ENCODE measurements at regions not wholly inside any gene's neighbourhood (a gene's known extent, or its start where the extent isn't known, plus 50 kb on each side); places are given as distances from the start of the nearest gene placed in this dataset.
"Not testable (repeated sequence)": the region's sequence is repeated elsewhere in the genome, so short reads cannot be mapped to it uniquely, and the experiment has no call there.

- no peaks in the 10 kb centered on the region for H3K27me3 ChIP-seq (ENCODE audit: control insufficient read depth in 1 of 2, insufficient read depth in 2 of 2, low read length in 2 of 2)
- H3K27ac ChIP-seq (ENCODE audit: low read depth in 2 of 2, low read length in 1 of 2), result no peak overlapping the region
- H3K9me3 ChIP-seq (ENCODE audit: control insufficient read depth in 2 of 2, insufficient read depth in 1 of 2, low read depth in 1 of 2, low read length in 1 of 2), result no peaks in the 10 kb centered on the region
- no peaks in the 10 kb centered on the region for H3K4me1 ChIP-seq (ENCODE audit: control insufficient read depth in 2 of 2, insufficient read depth in 2 of 2, low read length in 1 of 2)
- no peaks in the 10 kb centered on the region for H3K36me3 ChIP-seq (ENCODE audit: control insufficient read depth in 2 of 2, insufficient read depth in 2 of 2, low read length in 1 of 2)
- no peak overlapping the region for H3K4me3 ChIP-seq (ENCODE audit: low read depth in 1 of 2, low read length in 2 of 2)
- 81% methylated on average over 1 of the region's 1 CpG for WGBS, 2 donors
These were observed 254.7 kb upstream of the PTBP2 start for GRCh38 chr1:96466842-96467241.

- not testable (repeated sequence) for H3K27me3 ChIP-seq (ENCODE audit: control insufficient read depth in 1 of 2, insufficient read depth in 2 of 2, low read length in 2 of 2); H3K4me3 ChIP-seq (ENCODE audit: low read depth in 1 of 2, low read length in 2 of 2); H3K4me1 ChIP-seq (ENCODE audit: control insufficient read depth in 2 of 2, insufficient read depth in 2 of 2, low read length in 1 of 2); H3K36me3 ChIP-seq (ENCODE audit: control insufficient read depth in 2 of 2, insufficient read depth in 2 of 2, low read length in 1 of 2); H3K27ac ChIP-seq (ENCODE audit: low read depth in 2 of 2, low read length in 1 of 2); H3K9me3 ChIP-seq (ENCODE audit: control insufficient read depth in 2 of 2, insufficient read depth in 1 of 2, low read depth in 1 of 2, low read length in 1 of 2)
- WGBS, 2 donors, result 93 to 95% methylated on average over 15 of the region's 24 CpGs
These were observed 251.9 kb upstream of the PTBP2 start for GRCh38 chr1:96469726-96470125.

GRCh38 chr1:96472471-96472870 is 249.1 kb upstream of the PTBP2 start:
- Histone ChIP-seq H3K4me1 (ENCODE audit: control insufficient read depth in 2 of 2, insufficient read depth in 2 of 2, low read length in 1 of 2) (no peaks in the 10 kb centered on the region), H3K4me3 (ENCODE audit: low read depth in 1 of 2, low read length in 2 of 2) (no peak overlapping the region), H3K9me3 (ENCODE audit: control insufficient read depth in 2 of 2, insufficient read depth in 1 of 2, low read depth in 1 of 2, low read length in 1 of 2) (no peaks in the 10 kb centered on the region), H3K27me3 (ENCODE audit: control insufficient read depth in 1 of 2, insufficient read depth in 2 of 2, low read length in 2 of 2) (no peaks in the 10 kb centered on the region), H3K36me3 (ENCODE audit: control insufficient read depth in 2 of 2, insufficient read depth in 2 of 2, low read length in 1 of 2) (no peaks in the 10 kb centered on the region), H3K27ac (ENCODE audit: low read depth in 2 of 2, low read length in 1 of 2) (no peak overlapping the region)

- H3K36me3 ChIP-seq (ENCODE audit: control insufficient read depth in 2 of 2, insufficient read depth in 2 of 2, low read length in 1 of 2), result no peaks in the 10 kb centered on the region
- 47 to 63% methylated on average over 9 of the region's 9 CpGs for WGBS, 2 donors
- H3K27ac ChIP-seq (ENCODE audit: low read depth in 2 of 2, low read length in 1 of 2), result no peak overlapping the region
- no peaks in the 10 kb centered on the region for H3K4me1 ChIP-seq (ENCODE audit: control insufficient read depth in 2 of 2, insufficient read depth in 2 of 2, low read length in 1 of 2)
- H3K4me3 ChIP-seq (ENCODE audit: low read depth in 1 of 2, low read length in 2 of 2), result no peak overlapping the region
- no peaks in the 10 kb centered on the region for H3K27me3 ChIP-seq (ENCODE audit: control insufficient read depth in 1 of 2, insufficient read depth in 2 of 2, low read length in 2 of 2)
- H3K9me3 ChIP-seq (ENCODE audit: control insufficient read depth in 2 of 2, insufficient read depth in 1 of 2, low read depth in 1 of 2, low read length in 1 of 2), result no peaks in the 10 kb centered on the region
These were observed 247.7 kb upstream of the PTBP2 start for GRCh38 chr1:96473791-96474434.

GRCh38 chr1:96474985-96475743 is 246.4 kb upstream of the PTBP2 start:
- Histone ChIP-seq H3K4me3 (ENCODE audit: low read depth in 1 of 2, low read length in 2 of 2) (no peak overlapping the region), H3K9me3 (ENCODE audit: control insufficient read depth in 2 of 2, insufficient read depth in 1 of 2, low read depth in 1 of 2, low read length in 1 of 2) (no peaks in the 10 kb centered on the region), H3K36me3 (ENCODE audit: control insufficient read depth in 2 of 2, insufficient read depth in 2 of 2, low read length in 1 of 2) (no peaks in the 10 kb centered on the region), H3K4me1 (ENCODE audit: control insufficient read depth in 2 of 2, insufficient read depth in 2 of 2, low read length in 1 of 2) (no peaks in the 10 kb centered on the region), H3K27me3 (ENCODE audit: control insufficient read depth in 1 of 2, insufficient read depth in 2 of 2, low read length in 2 of 2) (no peaks in the 10 kb centered on the region), H3K27ac (ENCODE audit: low read depth in 2 of 2, low read length in 1 of 2) (no peak overlapping the region)
- WGBS, 2 donors, result 75 to 85% methylated on average over 7 of the region's 7 CpGs

GRCh38 chr1:96475903-96476302 is 245.7 kb upstream of the PTBP2 start:
- H3K4me1 ChIP-seq (ENCODE audit: control insufficient read depth in 2 of 2, insufficient read depth in 2 of 2, low read length in 1 of 2), result no peaks in the 10 kb centered on the region
- H3K27me3 ChIP-seq (ENCODE audit: control insufficient read depth in 1 of 2, insufficient read depth in 2 of 2, low read length in 2 of 2), result no peaks in the 10 kb centered on the region
- no peak overlapping the region for H3K27ac ChIP-seq (ENCODE audit: low read depth in 2 of 2, low read length in 1 of 2)
- WGBS, 2 donors, result 59 to 82% methylated on average over 3 of the region's 3 CpGs
- H3K9me3 ChIP-seq (ENCODE audit: control insufficient read depth in 2 of 2, insufficient read depth in 1 of 2, low read depth in 1 of 2, low read length in 1 of 2), result no peaks in the 10 kb centered on the region
- H3K36me3 ChIP-seq (ENCODE audit: control insufficient read depth in 2 of 2, insufficient read depth in 2 of 2, low read length in 1 of 2), result no peaks in the 10 kb centered on the region
- H3K4me3 ChIP-seq (ENCODE audit: low read depth in 1 of 2, low read length in 2 of 2), result no peak overlapping the region

GRCh38 chr1:96478228-96478627 is 243.4 kb upstream of the PTBP2 start:
- H3K4me3 ChIP-seq (ENCODE audit: low read depth in 1 of 2, low read length in 2 of 2), result no peak overlapping the region
- H3K4me1 ChIP-seq (ENCODE audit: control insufficient read depth in 2 of 2, insufficient read depth in 2 of 2, low read length in 1 of 2), result no peaks in the 10 kb centered on the region
- 80 to 89% methylated on average over 4 of the region's 4 CpGs for WGBS, 2 donors
- no peak overlapping the region for H3K27ac ChIP-seq (ENCODE audit: low read depth in 2 of 2, low read length in 1 of 2)
- H3K36me3 ChIP-seq (ENCODE audit: control insufficient read depth in 2 of 2, insufficient read depth in 2 of 2, low read length in 1 of 2), result no peaks in the 10 kb centered on the region
- H3K27me3 ChIP-seq (ENCODE audit: control insufficient read depth in 1 of 2, insufficient read depth in 2 of 2, low read length in 2 of 2), result no peaks in the 10 kb centered on the region
- no peaks in the 10 kb centered on the region for H3K9me3 ChIP-seq (ENCODE audit: control insufficient read depth in 2 of 2, insufficient read depth in 1 of 2, low read depth in 1 of 2, low read length in 1 of 2)

- Histone ChIP-seq H3K27me3 (ENCODE audit: control insufficient read depth in 1 of 2, insufficient read depth in 2 of 2, low read length in 2 of 2) (no peaks in the 10 kb centered on the region), H3K9me3 (ENCODE audit: control insufficient read depth in 2 of 2, insufficient read depth in 1 of 2, low read depth in 1 of 2, low read length in 1 of 2) (no peaks in the 10 kb centered on the region), H3K36me3 (ENCODE audit: control insufficient read depth in 2 of 2, insufficient read depth in 2 of 2, low read length in 1 of 2) (no peaks in the 10 kb centered on the region), H3K4me1 (ENCODE audit: control insufficient read depth in 2 of 2, insufficient read depth in 2 of 2, low read length in 1 of 2) (no peaks in the 10 kb centered on the region), H3K27ac (ENCODE audit: low read depth in 2 of 2, low read length in 1 of 2) (no peak overlapping the region), H3K4me3 (ENCODE audit: low read depth in 1 of 2, low read length in 2 of 2) (no peak overlapping the region)
- WGBS, 2 donors, result 68 to 75% methylated on average over 2 of the region's 2 CpGs
These were observed 240.2 kb upstream of the PTBP2 start for GRCh38 chr1:96481409-96481808.

- H3K36me3 ChIP-seq (ENCODE audit: control insufficient read depth in 2 of 2, insufficient read depth in 2 of 2, low read length in 1 of 2), result no peaks in the 10 kb centered on the region
- H3K27me3 ChIP-seq (ENCODE audit: control insufficient read depth in 1 of 2, insufficient read depth in 2 of 2, low read length in 2 of 2), result no peaks in the 10 kb centered on the region
- H3K27ac ChIP-seq (ENCODE audit: low read depth in 2 of 2, low read length in 1 of 2), result no peak overlapping the region
- H3K4me3 ChIP-seq (ENCODE audit: low read depth in 1 of 2, low read length in 2 of 2), result no peak overlapping the region
- H3K9me3 ChIP-seq (ENCODE audit: control insufficient read depth in 2 of 2, insufficient read depth in 1 of 2, low read depth in 1 of 2, low read length in 1 of 2), result no peaks in the 10 kb centered on the region
- WGBS, 2 donors, result 50 to 62% methylated on average over 4 of the region's 4 CpGs
- no peaks in the 10 kb centered on the region for H3K4me1 ChIP-seq (ENCODE audit: control insufficient read depth in 2 of 2, insufficient read depth in 2 of 2, low read length in 1 of 2)
These were observed 239.0 kb upstream of the PTBP2 start for GRCh38 chr1:96482616-96483015.

- Histone ChIP-seq H3K9me3 (ENCODE audit: control insufficient read depth in 2 of 2, insufficient read depth in 1 of 2, low read depth in 1 of 2, low read length in 1 of 2) (no peaks in the 10 kb centered on the region), H3K27ac (ENCODE audit: low read depth in 2 of 2, low read length in 1 of 2) (no peak overlapping the region), H3K36me3 (ENCODE audit: control insufficient read depth in 2 of 2, insufficient read depth in 2 of 2, low read length in 1 of 2) (no peaks in the 10 kb centered on the region), H3K4me3 (ENCODE audit: low read depth in 1 of 2, low read length in 2 of 2) (no peak overlapping the region), H3K27me3 (ENCODE audit: control insufficient read depth in 1 of 2, insufficient read depth in 2 of 2, low read length in 2 of 2) (no peaks in the 10 kb centered on the region), H3K4me1 (ENCODE audit: control insufficient read depth in 2 of 2, insufficient read depth in 2 of 2, low read length in 1 of 2) (no peaks in the 10 kb centered on the region)
- 50 to 53% methylated on average over 3 of the region's 3 CpGs for WGBS, 2 donors
These were observed 234.2 kb upstream of the PTBP2 start for GRCh38 chr1:96487394-96487793.

Data from esophagus (tissue), 2 donors.